Stimulated activated CD8-positive, alpha-beta memory T cell treated with anti-CD3 and anti-CD28 coated beads, Interleukin-4, amount 100 ng/mL, for 1 hour (primary cell): ENCODE measurements at regions not wholly inside any gene's neighbourhood (a gene's known extent, or its start where the extent isn't known, plus 50 kb on each side); places are given as distances from the start of the nearest gene placed in this dataset.
"Not testable (repeated sequence)": the region's sequence is repeated elsewhere in the genome, so short reads cannot be mapped to it uniquely, and the experiment has no call there.

Source experiments
- DNase-seq, 2 donors: peaks; one replicate each; pipeline ENCODE4 v3.0.0-alpha.2; 2020; ENCODE audit warnings: low read depth in 2 of 2, low spot score in 1 of 2

DNA sequence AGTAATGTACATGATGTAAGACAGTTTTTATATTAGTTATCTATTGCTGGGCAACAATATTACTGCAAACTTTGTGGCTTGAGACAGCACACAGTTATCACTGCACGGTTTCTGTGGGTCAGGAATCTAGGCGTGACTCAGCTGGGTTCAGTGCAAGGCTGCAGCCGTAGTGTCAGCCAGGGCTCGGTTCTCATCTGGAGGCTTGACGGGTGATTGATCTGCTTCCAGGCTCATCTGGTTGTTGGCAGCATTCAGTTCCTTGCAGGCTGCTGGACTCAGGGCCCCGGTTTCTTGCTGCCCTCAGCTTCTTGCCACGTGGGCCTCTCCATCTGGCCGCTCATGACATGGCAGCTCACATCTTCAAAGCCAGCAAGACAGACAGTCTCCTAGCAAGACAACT is 197.7 kb upstream of the EEF2KMT start:
- DNase-seq, result not testable (repeated sequence)

DNA sequence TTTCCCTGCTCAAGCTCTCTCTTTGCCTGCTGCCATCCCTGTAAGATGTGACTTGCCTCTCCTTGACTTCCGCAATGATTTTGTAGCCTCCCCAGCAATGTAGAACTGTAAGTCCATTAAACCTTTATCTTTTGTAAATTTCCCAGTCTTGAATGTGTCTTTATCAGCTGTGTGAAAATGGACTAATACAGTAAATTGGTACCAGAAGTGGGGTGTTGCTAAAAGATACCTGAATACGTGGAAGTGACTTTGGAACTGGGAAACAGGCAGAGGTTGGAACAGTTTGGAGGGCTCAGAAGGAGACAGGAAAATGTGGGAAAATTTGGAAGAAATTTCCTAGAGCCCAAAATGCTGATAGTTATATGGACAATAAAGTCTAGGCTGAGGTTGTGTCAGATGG is 184.6 kb upstream of the EEF2KMT start:
- not testable (repeated sequence) for DNase-seq

DNA sequence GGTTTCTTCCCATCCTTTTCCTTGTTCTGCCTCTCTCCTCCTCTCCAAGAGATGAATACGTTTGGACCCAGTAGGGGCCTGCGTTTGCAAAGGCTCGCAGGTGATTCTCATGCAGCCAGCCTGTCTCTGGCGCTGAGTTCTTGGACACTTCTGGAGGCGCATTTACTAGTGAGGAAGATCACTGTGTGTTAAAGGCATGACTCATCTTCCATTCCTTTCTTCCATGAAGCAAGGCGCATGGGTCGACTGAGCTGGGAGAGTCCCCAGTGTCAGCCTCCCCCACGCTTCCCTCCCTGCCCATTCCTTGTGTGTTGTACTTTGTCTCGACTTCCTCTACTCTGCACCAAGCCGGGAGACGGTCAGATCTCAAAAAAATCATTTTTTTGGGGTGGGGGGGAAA is 159.9 kb upstream of the EEF2KMT start:
- no peak for DNase-seq

DNA sequence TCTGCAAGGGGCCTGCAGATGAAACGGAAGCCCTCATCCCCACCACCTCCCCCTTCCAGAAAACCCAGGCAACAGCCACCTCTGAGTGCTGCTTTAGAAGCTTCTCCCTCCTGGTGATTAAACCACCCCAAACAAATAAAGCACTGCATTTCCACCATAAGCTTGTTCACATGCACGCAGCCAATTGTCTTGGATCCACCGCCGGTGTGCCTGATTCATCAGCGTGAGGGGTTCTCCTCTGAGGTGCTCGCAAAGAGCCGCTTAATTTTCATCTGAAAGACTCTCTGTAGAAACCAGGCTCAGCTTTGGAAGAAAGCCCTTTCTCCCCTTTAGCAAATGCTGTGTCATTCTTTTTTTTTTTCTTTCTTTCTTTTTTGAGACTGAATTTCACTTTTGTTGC is 155.2 kb upstream of the EEF2KMT start:
- DNase-seq, result no peak

DNA sequence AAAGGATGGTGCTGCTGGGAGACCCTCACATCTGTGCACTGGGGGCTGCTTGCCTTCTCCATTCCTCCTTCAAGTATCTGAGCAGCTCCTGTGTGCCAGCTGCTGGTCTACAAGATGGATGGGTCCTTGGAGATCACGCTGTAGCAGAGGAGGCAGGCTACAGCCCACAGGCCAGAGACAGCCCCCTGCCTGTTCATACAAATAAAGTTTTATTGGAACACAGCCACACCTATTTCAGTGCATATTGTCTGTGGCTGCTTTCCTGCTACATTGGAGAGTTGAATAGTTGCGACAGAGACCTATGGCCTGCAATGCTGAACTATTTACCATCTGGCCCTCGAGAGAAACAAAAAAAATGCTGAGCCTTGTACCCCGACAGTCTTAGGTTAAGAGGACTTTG is 149.8 kb upstream of the EEF2KMT start:
- DNase-seq, result not testable (repeated sequence)

DNA sequence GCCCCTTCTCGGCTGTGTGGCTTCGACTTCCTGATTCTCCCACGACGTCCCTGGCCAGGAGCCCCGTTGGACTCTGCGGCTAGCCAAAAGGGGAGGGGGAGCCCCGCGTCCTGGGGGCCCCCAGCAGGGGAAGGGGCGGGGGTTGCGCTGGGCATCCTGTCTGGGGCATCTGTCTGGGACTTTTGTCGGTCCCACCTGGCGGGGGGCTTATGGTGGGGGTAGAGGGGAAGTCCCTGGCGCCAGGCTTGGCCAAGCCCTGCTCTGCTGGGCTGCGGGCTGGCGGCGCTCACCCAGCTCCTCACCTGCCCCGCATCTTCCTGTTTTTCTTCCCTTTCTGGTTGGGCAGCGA is 142.7 kb upstream of the EEF2KMT start:
- not testable (repeated sequence) for DNase-seq

DNA sequence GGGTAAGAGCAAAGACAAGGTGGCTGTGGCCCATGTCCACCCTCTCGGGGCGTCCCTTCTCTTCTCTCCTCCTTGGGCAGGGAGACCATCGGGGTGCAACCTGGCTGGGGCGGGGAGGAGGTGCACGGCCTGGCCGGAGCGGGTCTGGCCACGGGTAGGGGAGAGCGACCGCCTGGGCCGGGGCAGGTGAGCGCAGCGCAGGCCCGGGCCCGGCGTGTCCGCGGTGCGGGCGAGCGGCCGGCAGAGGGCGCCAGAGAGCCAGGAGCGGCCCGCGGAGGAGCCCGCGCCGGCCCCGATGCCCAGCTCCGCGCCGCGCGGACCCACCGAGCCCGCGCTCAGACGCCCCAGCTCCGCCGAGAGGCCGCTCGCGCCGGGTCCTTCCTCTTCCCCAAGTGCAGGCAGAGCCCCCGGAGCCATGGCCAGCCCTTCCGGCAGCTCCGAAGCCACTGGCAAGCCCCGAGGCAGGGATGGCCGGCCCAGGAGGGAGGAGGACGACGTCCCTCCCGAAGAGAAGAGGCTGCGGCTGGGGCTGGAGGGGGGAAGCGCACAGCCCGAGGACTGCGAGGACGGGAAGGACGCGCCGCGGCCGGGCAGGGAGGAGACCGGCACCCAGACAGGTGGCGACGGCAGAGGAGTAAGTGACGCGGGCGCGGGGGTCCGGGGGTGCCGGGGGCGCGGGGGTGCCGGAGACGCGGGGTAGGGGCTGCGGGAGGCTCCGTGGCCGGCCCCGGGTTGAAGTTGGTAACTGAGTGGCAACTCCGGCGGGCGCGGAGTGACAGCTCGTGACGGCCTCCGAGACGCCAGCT is 142.1 kb upstream of the EEF2KMT start:
- DNase-seq, result peak in 1 of 2 donors; percentile 16

DNA sequence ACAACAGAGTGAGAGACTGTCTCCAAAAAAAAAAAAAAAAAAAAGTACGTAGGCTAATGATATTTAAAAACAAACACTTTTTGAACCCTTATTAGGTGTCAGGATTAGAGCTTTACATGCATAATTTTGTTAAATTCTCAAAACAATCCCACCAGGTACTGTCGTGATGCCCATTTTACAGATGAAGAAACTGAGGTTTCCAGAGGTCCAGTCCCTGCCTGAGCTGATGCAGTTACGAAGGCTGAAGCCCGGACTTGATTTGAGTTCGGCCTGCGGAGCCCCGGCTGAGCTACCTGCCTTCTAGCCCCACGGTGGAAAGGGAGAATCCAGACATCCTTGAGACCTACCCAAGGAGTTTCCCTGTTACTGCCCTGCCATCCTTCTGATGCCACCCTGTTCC is 137.5 kb upstream of the EEF2KMT start:
- no peak for DNase-seq

DNA sequence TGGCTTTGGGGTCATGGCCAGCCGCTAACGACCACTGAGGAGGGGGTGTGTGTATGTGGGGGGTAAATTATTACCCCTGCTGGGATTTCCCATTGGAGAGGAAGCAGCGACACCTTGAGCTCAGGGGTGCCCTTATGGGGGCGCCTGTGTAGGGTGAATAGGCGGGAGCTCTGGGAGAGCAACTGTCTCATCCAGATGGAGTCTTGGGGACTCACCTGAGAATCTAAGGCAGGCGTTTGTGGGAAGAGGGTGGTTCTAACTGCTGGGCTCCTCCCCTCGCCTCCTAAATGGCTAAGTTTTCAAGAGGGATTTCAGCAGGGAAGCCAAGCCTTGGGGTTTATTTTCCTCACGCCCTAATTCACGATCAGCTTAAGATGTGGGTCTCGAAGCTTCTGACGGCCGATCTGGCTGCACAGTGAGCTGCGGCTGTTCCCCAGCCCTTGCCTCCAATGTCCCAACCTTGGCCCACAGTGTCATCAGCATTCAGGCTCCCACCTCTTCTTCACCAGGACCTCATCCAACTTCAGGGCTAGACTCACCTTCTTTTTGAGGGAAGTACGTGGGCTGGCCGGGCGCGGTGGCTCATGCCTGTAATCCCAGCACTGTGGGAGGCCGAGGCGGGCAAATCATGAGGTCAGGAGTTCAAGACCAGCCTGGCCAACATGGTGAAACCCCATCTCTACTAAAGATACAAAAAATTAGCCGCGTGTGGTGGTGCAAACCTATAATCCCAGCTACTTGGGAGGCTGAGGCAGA is 136.9 kb upstream of the EEF2KMT start:
- no peak for DNase-seq

DNA sequence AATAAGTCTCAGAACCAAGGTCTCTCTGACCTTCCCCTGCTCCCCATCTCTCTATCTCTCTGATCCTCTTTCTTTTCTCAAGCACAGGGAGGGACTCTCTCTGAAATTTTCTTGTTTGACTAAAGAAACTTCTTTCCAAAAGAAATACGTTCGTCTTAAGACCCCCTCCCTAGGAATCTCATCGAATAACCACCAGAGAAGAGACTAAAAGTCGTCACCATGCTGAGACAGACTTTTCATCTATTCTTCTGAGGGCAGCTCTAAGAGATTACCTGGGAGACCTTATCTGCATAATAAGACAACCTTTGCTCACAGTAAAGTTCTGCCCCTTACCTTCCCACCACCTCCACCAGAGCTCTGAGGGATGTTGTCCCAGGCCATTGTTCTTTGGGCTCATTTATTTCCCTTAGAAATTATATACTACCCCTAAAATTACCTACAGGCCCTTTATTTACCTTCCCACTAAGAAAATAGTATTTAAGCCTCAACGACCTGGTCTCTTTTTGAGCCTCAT is 133.7 kb upstream of the EEF2KMT start:
- no peak for DNase-seq

DNA sequence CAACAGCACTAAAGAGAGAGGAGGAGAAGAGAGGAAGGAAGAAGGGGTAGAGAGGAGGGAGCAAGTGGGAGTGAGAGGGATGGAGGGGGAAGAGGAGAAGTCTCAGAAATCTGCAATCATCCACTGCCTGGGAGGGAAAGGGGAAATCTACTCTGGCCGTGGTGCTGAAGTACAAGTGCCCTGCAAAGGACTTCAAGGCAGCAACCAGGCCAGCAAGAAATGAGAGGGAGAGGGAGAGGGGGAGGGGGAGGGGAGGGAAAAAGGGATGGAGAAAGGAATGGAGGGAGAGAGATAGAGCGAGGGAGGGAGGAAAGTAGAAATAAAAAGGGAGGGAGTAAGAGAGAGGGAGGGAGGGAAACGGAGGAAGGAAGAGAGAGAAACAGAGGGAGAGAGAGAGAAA is 130.8 kb upstream of the EEF2KMT start:
- no peak for DNase-seq

DNA sequence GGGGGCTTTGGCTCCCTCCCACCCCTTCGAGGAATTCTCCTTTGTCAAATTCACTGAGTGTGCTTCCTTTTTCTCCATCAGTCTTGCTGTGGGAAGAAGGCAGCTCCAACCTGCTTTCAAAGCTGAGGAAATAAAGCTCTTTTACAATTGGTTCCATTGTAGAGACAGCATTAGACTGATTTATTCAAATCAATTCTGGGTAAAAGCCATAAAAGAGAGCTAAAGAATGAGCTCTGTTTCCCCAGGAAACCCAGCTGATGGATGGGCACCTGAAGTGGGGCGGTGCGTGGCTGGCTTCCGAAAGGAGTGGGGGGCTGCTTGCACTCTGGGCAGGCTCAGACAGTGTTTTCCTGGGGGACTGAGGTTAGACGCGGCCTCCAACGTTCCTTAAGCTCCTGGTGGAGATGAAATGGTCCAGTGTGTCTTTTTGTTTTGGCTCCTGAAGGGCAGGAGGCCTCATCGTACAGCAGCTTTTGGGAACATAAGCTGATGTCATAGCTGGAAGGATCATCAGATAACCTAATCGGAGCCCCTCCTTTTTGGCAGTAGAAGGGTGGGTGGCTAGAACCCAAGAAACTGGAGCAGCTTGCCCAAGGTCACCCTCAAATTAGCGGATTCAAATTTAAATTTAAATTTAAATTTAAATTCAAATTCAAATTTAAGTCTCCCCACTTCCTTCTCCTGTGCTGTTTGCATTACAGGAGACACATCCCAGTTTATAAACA is 128.5 kb upstream of the EEF2KMT start:
- no peak for DNase-seq

DNA sequence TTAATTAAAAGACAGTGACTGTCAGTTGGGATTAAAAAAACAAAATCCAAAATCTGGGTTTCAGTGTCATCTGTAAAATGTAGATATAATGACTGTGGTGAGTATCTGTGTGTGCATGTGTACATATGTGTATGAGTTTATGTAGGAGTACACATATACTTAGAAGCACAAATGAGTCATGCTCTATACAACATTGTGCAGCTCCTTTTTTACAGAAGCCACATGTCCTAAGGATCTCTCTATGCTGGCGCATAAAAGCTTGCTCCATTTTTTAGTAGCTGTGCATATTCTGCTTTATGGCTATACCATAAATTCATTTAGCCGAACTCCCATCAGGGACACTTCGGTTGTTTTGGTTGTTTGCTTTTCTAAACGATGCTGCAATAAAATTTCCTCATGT is 125.2 kb upstream of the EEF2KMT start:
- no peak for DNase-seq

DNA sequence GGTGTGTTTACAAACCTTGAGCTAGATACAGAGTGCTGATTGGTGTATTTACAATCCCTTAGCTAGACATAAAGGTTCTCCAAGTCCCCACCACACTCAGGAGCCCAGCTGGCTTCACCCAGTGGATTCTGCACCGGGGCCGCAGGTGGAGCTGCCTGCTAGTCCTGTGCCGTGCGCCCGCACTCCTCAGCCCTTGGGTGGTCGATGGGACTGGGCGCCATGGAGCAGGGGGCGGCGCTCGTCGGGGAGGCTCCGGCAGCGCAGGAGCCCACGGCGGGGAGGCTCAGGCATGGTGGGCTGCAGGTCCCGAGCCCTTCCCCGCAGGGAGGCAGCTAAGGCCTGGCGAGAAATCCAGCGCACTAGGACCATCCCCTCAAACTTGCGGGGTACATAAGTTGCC is 124.2 kb upstream of the EEF2KMT start:
- DNase-seq, result not testable (repeated sequence)

DNA sequence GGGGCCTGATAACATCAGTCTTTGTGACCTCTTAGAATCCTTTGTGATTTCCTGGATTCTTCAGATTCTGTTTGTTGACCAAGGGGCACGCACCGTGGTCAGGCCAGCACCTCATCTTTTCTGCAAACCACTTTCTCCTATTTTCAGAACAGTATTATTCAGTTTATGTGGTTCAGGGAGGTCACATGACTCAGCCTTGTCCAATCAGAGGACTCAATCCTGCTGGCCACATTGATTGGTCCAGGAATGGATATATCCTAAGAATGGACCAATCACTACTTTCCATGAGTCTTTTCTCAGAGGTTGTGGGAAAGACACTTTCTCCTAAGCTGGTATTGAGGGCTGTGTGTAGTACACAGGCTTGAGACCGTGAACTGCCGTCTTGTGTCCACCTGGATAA is 123.1 kb upstream of the EEF2KMT start:
- DNase-seq, result no peak

DNA sequence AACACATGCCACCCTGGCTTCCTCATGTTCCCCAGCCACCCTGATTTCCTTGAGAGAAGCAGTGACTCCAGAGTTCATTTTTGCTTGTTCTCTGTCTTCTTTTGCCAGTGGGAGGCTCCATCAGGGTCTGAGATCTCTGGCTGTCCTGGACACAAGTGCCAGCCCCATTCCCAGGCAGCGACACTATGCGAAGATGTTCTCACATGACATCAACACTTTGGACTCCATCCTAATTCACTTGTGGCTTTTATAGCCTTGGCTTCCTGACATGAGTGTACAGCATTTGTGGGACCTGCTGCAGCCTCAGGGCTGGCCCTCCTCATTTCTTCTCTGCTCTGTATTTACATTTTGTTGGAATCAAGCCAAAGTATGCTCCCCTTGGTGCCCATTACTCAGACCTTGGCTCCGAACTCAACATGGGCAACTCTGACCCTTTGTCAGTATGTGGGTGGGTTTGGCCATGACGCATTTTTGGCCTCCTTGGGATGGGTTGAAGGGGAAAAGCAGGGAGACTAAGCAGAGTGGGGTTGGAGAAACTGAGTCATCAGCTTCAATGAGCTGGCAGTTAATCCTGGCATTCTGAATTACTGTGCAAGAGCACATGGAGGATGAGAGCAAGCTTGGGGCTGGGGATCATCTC is 119.0 kb upstream of the EEF2KMT start:
- no peak for DNase-seq

DNA sequence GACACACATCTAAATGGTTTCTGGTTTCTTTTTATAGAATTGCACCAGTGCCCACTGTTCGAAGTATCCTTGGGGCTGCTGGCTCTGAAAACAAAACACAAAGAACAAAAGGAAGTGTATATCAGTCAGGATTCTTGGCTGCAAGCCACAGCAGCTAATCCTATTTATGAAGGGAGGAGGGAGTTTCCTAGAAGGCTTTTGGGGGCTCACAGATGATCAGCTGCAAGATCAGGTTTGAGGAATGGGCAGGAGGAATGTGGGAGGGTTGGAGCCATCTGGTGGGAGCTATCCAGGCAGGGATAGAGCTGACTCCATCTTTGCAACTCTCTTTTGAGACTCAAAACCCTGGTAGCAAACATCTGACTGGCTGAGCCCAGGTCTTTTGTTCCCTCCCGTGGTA is 118.3 kb upstream of the EEF2KMT start:
- DNase-seq, result no peak

DNA sequence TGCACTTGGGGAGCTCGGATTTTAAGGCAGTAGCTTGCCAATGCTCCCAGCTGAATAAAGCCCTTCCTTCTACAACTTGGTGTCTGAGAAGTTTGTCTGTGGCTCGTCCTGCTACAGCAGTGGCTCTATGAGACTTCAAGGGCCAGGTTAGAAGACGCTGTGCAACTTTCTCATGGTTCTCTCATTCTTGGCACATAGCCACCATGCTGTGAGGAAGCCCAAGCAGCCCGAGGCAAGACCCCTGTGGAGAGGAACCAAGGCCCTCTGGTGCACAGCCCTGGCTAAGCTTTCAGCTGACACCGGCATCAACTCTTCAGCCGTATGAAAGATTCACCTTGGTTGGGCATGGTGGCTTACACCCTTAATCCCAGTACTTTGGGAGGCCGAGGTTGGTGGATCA is 116.9 kb upstream of the EEF2KMT start:
- DNase-seq, result no peak

DNA sequence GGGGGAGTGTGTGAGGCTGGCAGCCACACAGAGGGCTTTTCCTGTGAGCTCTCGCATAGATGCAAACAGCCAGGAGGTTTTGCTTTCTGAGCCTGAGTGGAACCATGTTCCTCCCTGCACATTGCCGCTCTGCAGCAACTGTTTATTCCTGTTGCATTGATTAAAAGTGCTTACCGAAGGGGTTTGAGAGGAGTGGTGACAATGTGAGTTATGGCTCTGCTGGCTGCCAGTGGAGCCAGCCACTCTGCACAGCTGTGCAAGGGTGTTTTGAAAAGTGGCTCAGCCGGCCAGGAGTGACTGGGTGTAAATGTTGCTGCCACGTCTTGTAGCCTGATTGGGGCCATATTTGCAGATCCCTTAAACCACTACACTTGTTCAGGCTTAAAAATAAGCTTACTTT is 114.9 kb upstream of the EEF2KMT start:
- not testable (repeated sequence) for DNase-seq

DNA sequence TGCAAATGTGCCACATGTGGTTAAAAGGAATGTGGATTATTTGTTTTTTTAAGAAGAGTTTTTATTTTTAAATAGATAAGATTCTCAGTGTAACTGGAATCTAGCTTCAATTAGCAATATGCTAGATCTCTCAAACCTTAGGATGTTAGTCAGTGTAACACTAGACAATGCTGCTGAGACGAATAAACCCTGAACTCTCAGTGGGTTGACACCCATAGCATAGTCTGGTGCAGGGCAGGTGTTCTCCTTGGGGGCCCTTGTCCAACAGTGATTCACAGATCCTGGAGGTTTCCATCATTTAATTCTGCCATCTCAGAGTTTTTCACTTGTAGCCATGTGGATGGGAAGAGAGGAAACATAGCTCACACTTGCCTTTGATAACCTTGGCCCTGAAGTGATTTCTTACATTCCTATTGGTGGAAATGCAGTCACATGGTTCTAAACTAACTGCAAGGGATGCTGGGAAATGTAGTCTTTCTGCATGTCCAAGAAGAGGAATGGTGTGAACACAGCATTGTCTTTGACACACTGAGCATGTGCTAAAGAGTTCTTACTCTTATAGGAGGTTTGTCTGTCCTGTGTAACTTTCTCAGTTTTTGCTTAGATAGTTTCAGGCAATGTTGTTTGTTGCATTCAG is 110.4 kb upstream of the EEF2KMT start:
- DNase-seq, result not testable (repeated sequence)

DNA sequence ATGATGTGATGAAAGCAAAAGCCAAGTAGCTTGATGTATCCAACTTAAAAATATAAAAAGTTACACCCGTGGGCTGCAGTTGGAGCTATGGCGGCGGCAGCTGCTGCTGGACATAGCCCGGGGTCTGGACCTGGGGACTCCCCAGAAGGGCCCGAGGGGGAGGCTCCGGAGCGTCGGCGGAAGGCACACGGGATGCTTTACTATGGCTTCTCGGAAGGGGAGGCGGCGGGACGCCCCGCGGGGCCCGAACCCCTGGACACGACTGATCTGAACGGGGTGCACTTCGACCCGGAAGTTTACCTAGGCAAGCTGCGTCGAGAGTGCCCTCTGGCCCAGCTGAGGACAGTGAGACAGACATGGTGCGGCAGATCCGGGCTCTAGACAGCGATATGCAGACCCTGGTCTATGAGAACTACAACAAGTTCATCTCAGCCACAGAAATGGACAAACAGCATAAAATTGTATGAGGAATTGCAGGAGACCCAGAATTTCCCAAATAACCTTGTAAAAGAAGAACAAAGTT is 109.5 kb upstream of the EEF2KMT start:
- DNase-seq, result no peak
